ENCODE measurements at regions not wholly inside any gene's neighbourhood (a gene's known extent, or its start where the extent isn't known, plus 50 kb on each side); places are given as distances from the start of the nearest gene placed in this dataset.

DNA sequence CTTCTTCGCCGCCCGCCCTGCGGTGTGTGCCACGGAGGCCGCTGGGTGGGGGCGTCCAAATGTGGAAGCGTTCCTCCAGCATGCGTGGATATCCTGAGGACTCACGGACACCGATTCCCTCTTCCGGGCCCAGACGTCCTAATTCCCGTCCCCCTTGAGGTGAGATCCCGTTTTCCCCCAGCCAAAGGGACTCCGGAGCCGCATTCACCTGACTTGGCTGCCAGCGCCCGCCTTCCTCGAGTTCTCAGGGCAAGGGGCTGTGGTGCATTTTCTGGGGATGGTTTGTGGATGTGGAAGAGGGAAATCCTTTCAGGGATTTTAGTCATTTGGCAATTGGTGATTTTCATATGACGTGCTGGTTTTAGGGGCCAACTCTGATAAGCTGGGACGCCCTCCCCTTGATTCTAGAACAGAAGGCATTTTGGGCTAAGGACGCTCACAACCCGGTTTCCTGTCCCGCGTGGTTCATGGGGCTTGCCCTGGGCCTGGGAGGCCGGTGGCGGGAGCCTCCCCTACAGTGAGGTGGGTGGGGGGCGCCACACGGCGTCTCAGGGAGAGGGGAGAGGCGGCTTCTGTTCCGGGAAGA is 165.4 kb downstream of the ACTR3B start:
- DNase-seq (ENCODE audit: low spot score): no peak
- H3K36me3 ChIP-seq (ENCODE audit: control insufficient read depth in 4 of 4, insufficient read depth in 3 of 4, low read depth in 1 of 4, low read length in 3 of 4): no peaks in the 10 kb centered on the region
- no peak overlapping the region for H3K27ac ChIP-seq (ENCODE audit: low read depth in 1 of 2, low read length in 2 of 2)
- no peaks in the 10 kb centered on the region for H3K9me3 ChIP-seq (ENCODE audit: control insufficient read depth in 4 of 4, low read length in 3 of 4)
- WGBS: 31% methylated on average over 33 of the region's 33 CpGs
- no peak overlapping the region for H3K9ac ChIP-seq (ENCODE audit: low read depth in 1 of 2, low read length in 2 of 2)
- H3K4me1 ChIP-seq (ENCODE audit: control insufficient read depth in 4 of 4, insufficient read depth in 4 of 4, low read length in 3 of 4): peaks cover 0 to 10% (median 6%) of the 10 kb centered on the region in 4 donors
- no peak for TF ChIP-seq SP1 (IDR thresholded peaks at IDR 0.05)
- no peak for TF ChIP-seq EGR1 (IDR thresholded peaks at IDR 0.05; ENCODE audit: low read depth in 2 of 2)
- TF ChIP-seq RXRA (IDR thresholded peaks at IDR 0.05): no peak
- TF ChIP-seq NR2F2 (IDR thresholded peaks at IDR 0.05): no peak
- no peak for TF ChIP-seq HNF4G (IDR thresholded peaks at IDR 0.05)
- TF ChIP-seq, protein P1, sequence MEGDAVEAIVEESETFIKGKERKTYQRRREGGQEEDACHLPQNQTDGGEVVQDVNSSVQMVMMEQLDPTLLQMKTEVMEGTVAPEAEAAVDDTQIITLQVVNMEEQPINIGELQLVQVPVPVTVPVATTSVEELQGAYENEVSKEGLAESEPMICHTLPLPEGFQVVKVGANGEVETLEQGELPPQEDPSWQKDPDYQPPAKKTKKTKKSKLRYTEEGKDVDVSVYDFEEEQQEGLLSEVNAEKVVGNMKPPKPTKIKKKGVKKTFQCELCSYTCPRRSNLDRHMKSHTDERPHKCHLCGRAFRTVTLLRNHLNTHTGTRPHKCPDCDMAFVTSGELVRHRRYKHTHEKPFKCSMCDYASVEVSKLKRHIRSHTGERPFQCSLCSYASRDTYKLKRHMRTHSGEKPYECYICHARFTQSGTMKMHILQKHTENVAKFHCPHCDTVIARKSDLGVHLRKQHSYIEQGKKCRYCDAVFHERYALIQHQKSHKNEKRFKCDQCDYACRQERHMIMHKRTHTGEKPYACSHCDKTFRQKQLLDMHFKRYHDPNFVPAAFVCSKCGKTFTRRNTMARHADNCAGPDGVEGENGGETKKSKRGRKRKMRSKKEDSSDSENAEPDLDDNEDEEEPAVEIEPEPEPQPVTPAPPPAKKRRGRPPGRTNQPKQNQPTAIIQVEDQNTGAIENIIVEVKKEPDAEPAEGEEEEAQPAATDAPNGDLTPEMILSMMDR (IDR thresholded peaks at IDR 0.05; ENCODE audit: low read depth, low read length, missing input control): no peak
- no peak for TF ChIP-seq FOXA2 (IDR thresholded peaks at IDR 0.05)
- no peak for TF ChIP-seq GABPA (IDR thresholded peaks at IDR 0.05 in 1 of 2, conservative IDR thresholded peaks at IDR 0.05 in 1 of 2)
- TF ChIP-seq YY1 (IDR thresholded peaks at IDR 0.05): no peak
- no peak for TF ChIP-seq TAF1 (conservative IDR thresholded peaks at IDR 0.05)
- H3K4me3 ChIP-seq (ENCODE audit: low read depth in 1 of 3, low read length in 3 of 3): peak overlapping the region in 2 of 3 donors; percentile 27 to 52
- peaks cover 0 to 4% (median 0%) of the 10 kb centered on the region in 4 donors for H3K27me3 ChIP-seq (ENCODE audit: control insufficient read depth in 4 of 4, insufficient read depth in 4 of 4, low read length in 3 of 4)

DNA sequence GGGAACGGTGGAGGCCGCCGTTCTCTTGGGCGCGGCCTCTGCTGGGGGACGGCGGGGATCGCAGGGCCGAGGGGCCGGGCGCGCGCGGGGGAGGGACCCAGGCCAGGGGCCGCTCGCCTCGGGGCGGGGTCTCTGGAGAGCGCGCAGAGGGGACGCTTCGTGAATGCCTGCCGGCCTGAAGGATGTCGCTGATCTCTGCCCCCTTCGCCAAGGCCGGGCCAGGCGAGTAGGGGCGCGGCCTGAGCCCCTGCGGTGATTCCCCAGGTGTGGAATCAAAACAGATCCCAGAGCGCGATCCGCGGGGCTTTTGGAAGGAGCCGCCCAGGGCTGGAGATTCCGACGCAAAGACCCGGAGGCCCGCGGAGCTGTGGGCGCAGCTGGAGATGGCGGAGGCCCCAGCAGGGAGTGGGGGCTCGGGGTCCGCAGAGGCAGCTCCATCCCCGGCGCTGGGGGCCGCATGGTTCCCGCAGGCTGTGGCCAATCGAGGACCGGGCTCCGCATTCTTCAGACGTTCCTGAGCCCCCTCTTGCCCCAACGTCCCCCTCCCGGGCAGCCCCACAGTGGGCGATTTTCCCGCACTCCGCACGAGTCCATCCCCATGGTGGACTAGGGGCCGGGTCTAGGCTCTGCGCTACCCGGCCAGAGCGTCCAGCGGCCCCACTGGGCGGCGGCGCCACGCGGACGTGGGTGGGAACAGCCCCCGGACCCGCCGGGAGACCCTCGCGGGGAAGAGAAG is 166.0 kb downstream of the ACTR3B start:
- no peak overlapping the region for H3K27ac ChIP-seq (ENCODE audit: low read depth in 1 of 2, low read length in 2 of 2)
- peaks cover 0 to 4% (median 0%) of the 10 kb centered on the region in 4 donors for H3K27me3 ChIP-seq (ENCODE audit: control insufficient read depth in 4 of 4, insufficient read depth in 4 of 4, low read length in 3 of 4)

More for the DNA sequence above, 166.0 kb downstream of the ACTR3B start:
- Histone ChIP-seq H3K9me3 (ENCODE audit: control insufficient read depth in 4 of 4, low read length in 3 of 4) (no peaks in the 10 kb centered on the region), H3K4me3 (ENCODE audit: low read depth in 1 of 3, low read length in 3 of 3) (peak overlapping the region in 2 of 3 donors; percentile 27 to 52), H3K36me3 (ENCODE audit: control insufficient read depth in 4 of 4, insufficient read depth in 3 of 4, low read depth in 1 of 4, low read length in 3 of 4) (no peaks in the 10 kb centered on the region), H3K9ac (ENCODE audit: low read depth in 1 of 2, low read length in 2 of 2) (no peak overlapping the region), H3K4me1 (ENCODE audit: control insufficient read depth in 4 of 4, insufficient read depth in 4 of 4, low read length in 3 of 4) (peaks cover 0 to 10% (median 6%) of the 10 kb centered on the region in 4 donors)
- WGBS: 4% methylated on average over 74 of the region's 74 CpGs
- TF ChIP-seq, protein P2, sequence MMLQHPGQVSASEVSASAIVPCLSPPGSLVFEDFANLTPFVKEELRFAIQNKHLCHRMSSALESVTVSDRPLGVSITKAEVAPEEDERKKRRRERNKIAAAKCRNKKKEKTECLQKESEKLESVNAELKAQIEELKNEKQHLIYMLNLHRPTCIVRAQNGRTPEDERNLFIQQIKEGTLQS (IDR thresholded peaks at IDR 0.05): no peak
- no peak for TF ChIP-seq TAF1 (conservative IDR thresholded peaks at IDR 0.05)
- TF ChIP-seq HNF4G (IDR thresholded peaks at IDR 0.05): no peak
- TF ChIP-seq GABPA (IDR thresholded peaks at IDR 0.05 in 1 of 2, conservative IDR thresholded peaks at IDR 0.05 in 1 of 2): no peak
- TF ChIP-seq SP1 (IDR thresholded peaks at IDR 0.05): no peak
- TF ChIP-seq, protein P1 (IDR thresholded peaks at IDR 0.05; ENCODE audit: low read depth, low read length, missing input control): no peak
- no peak for TF ChIP-seq JUND (IDR thresholded peaks at IDR 0.05)
- no peak for TF ChIP-seq NR2F2 (IDR thresholded peaks at IDR 0.05)
- TF ChIP-seq RXRA (IDR thresholded peaks at IDR 0.05): no peak
- TF ChIP-seq HNF4A (conservative IDR thresholded peaks at IDR 0.05): no peak
- TF ChIP-seq, protein P3, sequence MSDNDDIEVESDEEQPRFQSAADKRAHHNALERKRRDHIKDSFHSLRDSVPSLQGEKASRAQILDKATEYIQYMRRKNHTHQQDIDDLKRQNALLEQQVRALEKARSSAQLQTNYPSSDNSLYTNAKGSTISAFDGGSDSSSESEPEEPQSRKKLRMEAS (IDR thresholded peaks at IDR 0.05): no peak
- TF ChIP-seq FOXA1 (IDR thresholded peaks at IDR 0.05): no peak
- no peak for TF ChIP-seq EGR1 (IDR thresholded peaks at IDR 0.05; ENCODE audit: low read depth in 2 of 2)
- TF ChIP-seq, protein P4, sequence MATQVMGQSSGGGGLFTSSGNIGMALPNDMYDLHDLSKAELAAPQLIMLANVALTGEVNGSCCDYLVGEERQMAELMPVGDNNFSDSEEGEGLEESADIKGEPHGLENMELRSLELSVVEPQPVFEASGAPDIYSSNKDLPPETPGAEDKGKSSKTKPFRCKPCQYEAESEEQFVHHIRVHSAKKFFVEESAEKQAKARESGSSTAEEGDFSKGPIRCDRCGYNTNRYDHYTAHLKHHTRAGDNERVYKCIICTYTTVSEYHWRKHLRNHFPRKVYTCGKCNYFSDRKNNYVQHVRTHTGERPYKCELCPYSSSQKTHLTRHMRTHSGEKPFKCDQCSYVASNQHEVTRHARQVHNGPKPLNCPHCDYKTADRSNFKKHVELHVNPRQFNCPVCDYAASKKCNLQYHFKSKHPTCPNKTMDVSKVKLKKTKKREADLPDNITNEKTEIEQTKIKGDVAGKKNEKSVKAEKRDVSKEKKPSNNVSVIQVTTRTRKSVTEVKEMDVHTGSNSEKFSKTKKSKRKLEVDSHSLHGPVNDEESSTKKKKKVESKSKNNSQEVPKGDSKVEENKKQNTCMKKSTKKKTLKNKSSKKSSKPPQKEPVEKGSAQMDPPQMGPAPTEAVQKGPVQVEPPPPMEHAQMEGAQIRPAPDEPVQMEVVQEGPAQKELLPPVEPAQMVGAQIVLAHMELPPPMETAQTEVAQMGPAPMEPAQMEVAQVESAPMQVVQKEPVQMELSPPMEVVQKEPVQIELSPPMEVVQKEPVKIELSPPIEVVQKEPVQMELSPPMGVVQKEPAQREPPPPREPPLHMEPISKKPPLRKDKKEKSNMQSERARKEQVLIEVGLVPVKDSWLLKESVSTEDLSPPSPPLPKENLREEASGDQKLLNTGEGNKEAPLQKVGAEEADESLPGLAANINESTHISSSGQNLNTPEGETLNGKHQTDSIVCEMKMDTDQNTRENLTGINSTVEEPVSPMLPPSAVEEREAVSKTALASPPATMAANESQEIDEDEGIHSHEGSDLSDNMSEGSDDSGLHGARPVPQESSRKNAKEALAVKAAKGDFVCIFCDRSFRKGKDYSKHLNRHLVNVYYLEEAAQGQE (IDR thresholded peaks at IDR 0.05): no peak
- TF ChIP-seq, protein P5, sequence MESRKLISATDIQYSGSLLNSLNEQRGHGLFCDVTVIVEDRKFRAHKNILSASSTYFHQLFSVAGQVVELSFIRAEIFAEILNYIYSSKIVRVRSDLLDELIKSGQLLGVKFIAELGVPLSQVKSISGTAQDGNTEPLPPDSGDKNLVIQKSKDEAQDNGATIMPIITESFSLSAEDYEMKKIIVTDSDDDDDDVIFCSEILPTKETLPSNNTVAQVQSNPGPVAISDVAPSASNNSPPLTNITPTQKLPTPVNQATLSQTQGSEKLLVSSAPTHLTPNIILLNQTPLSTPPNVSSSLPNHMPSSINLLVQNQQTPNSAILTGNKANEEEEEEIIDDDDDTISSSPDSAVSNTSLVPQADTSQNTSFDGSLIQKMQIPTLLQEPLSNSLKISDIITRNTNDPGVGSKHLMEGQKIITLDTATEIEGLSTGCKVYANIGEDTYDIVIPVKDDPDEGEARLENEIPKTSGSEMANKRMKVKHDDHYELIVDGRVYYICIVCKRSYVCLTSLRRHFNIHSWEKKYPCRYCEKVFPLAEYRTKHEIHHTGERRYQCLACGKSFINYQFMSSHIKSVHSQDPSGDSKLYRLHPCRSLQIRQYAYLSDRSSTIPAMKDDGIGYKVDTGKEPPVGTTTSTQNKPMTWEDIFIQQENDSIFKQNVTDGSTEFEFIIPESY (IDR thresholded peaks at IDR 0.05): no peak
- no peak for TF ChIP-seq FOXA2 (IDR thresholded peaks at IDR 0.05)
- TF ChIP-seq YY1 (IDR thresholded peaks at IDR 0.05): no peak
- TF ChIP-seq RAD21 (IDR thresholded peaks at IDR 0.05): no peak
- DNase-seq (ENCODE audit: low spot score): no peak

All from liver (tissue), 8 donors.